ENCODE measurements at regions not wholly inside any gene's neighbourhood (a gene's known extent, or its start where the extent isn't known, plus 50 kb on each side); places are given as distances from the start of the nearest gene placed in this dataset.

GRCh38 chr2:35538796-35539195, 816.8 kb upstream of the CRIM1 start:
- Histone ChIP-seq H3K36me3 (ENCODE audit: control insufficient read depth in 4 of 4, insufficient read depth in 3 of 4, low read depth in 1 of 4, low read length in 3 of 4) (no peaks in the 10 kb centered on the region), H3K4me3 (ENCODE audit: low read depth in 1 of 3, low read length in 3 of 3) (no peak overlapping the region), H3K27ac (ENCODE audit: low read depth in 1 of 2, low read length in 2 of 2) (no peak overlapping the region), H3K9ac (ENCODE audit: low read depth in 1 of 2, low read length in 2 of 2) (no peak overlapping the region), H3K4me1 (ENCODE audit: control insufficient read depth in 4 of 4, insufficient read depth in 4 of 4, low read length in 3 of 4) (no peaks in the 10 kb centered on the region), H3K9me3 (ENCODE audit: control insufficient read depth in 4 of 4, low read length in 3 of 4) (no peaks in the 10 kb centered on the region), H3K27me3 (ENCODE audit: control insufficient read depth in 4 of 4, insufficient read depth in 4 of 4, low read length in 3 of 4) (no peaks in the 10 kb centered on the region)
- DNase-seq (ENCODE audit: low spot score): no peak
- 65% methylated on average over 3 of the region's 3 CpGs for WGBS
- TF ChIP-seq CTCF (IDR thresholded peaks at IDR 0.05; ENCODE audit: low read depth, low read length, missing input control) (no peak), REST (IDR thresholded peaks at IDR 0.05) (no peak), SP1 (IDR thresholded peaks at IDR 0.05) (no peak), MAX (IDR thresholded peaks at IDR 0.05) (no peak), HNF4A (conservative IDR thresholded peaks at IDR 0.05) (no peak), YY1 (IDR thresholded peaks at IDR 0.05) (no peak), GABPA (IDR thresholded peaks at IDR 0.05 in 1 of 2, conservative IDR thresholded peaks at IDR 0.05 in 1 of 2) (no peak), ATF3 (IDR thresholded peaks at IDR 0.05) (no peak), FOXA2 (IDR thresholded peaks at IDR 0.05) (no peak), FOXA1 (IDR thresholded peaks at IDR 0.05) (no peak), JUND (IDR thresholded peaks at IDR 0.05) (no peak), ZBTB33 (IDR thresholded peaks at IDR 0.05) (no peak), HNF4G (IDR thresholded peaks at IDR 0.05) (no peak), EGR1 (IDR thresholded peaks at IDR 0.05; ENCODE audit: low read depth in 2 of 2) (no peak), TAF1 (conservative IDR thresholded peaks at IDR 0.05) (no peak), RXRA (IDR thresholded peaks at IDR 0.05) (no peak), NR2F2 (IDR thresholded peaks at IDR 0.05) (no peak)
